Smooth muscle cell (in vitro differentiated cells): ENCODE measurements at regions not wholly inside any gene's neighbourhood (a gene's known extent, or its start where the extent isn't known, plus 50 kb on each side); places are given as distances from the start of the nearest gene placed in this dataset.
"Not testable (repeated sequence)": the region's sequence is repeated elsewhere in the genome, so short reads cannot be mapped to it uniquely, and the experiment has no call there.

ENCODE experiments used
- DNase-seq: peaks from one replicate; lab custom pipeline; 2025; ENCODE audit not compliant: unreplicated experiment; lab: John Stamatoyannopoulos, UW
- H2AFZ ChIP-seq: fragments of 200-600 bp; sonication (generic); 2 replicates; pipeline ENCODE4 v1.6.0; 2016; ENCODE audit warnings: antibody characterized with exemption, low read depth, mild to moderate bottlenecking
- H3F3A ChIP-seq: fragments of 200-600 bp; sonication (generic); 2 replicates; pipeline ENCODE4 v1.6.0; 2017; ENCODE audit warnings: antibody characterized with exemption, low read depth
- H3K27ac ChIP-seq: fragments of 200-600 bp; sonication (generic); 2 replicates; pipeline ENCODE4 v1.5.1; 2016; ENCODE audit warnings: low read depth, mild to moderate bottlenecking
- H3K27me3 ChIP-seq: fragments of 200-600 bp; sonication (generic); 2 replicates; pipeline ENCODE4 v1.6.1; 2016; ENCODE audit warnings: low read depth, mild to moderate bottlenecking
- H3K36me3 ChIP-seq: fragments of 200-600 bp; sonication (generic); 2 replicates; pipeline ENCODE4 v1.5.1; 2016; ENCODE audit warnings: low read depth
- H3K4me1 ChIP-seq: fragments of 200-600 bp; sonication (generic); 2 replicates; pipeline ENCODE4 v1.5.1; 2016; ENCODE audit warnings: low read depth
- H3K4me2 ChIP-seq: fragments of 200-600 bp; sonication (generic); 2 replicates; pipeline ENCODE4 v1.6.0; 2016; ENCODE audit warnings: mild to moderate bottlenecking
- H3K4me3 ChIP-seq: fragments of 200-600 bp; sonication (generic); 2 replicates; pipeline ENCODE4 v1.5.1; 2016; ENCODE audit warnings: mild to moderate bottlenecking
- H3K79me2 ChIP-seq: fragments of 200-600 bp; sonication (generic); 2 replicates; pipeline ENCODE4 v1.6.0; 2016; ENCODE audit warnings: low read depth, mild to moderate bottlenecking
- H3K9ac ChIP-seq: fragments of 200-600 bp; sonication (generic); 2 replicates; pipeline ENCODE4 v1.6.0; 2016; ENCODE audit warnings: low read depth
- H3K9me3 ChIP-seq: fragments of 200-600 bp; sonication (generic); replicated peaks from 2 replicates; pipeline ENCODE4 v1.5.1; 2016; ENCODE audit warnings: low read depth
- H4K20me1 ChIP-seq: fragments of 200-600 bp; sonication (generic); 2 replicates; pipeline ENCODE4 v1.6.0; 2016; ENCODE audit warnings: low read depth
- WGBS: methylation state at CpG from one replicate; pipeline ENCODE4 v1.1.7; 2016; ENCODE audit warnings: low lambda C conversion rate; 5-methylcytosine and 5-hydroxymethylcytosine counted together
- TF ChIP-seq, protein P1 (sequence below): fragments of 200-600 bp; sonication (generic); IDR thresholded peaks from 2 replicates; pipeline ENCODE4 v1.5.1; 2017; ENCODE audit warnings: borderline replicate concordance, mild to moderate bottlenecking, antibody characterized with exemption; ENCODE audit not compliant: insufficient read depth, poor library complexity, severe bottlenecking

DNA sequence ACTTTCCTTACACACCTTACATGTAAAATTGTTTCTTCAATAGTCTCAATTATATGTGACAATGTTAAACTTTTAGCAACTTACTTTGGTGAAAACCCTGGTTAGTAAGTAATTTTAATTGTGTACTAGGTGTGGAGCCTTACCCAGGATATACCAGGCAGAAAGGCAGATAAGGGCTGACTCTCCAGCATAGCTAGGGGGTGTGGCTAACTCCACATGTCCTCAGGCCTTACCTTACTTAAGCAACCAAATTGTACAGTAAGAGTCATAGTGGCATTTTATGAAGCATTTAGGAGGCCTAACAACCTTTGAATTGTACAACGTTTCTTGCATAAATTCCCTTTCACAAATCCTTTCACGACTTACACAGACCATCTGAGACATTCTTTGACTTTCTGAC is 118.2 kb upstream of the OR9Q1 start:
- Histone ChIP-seq H3K27ac (peak overlapping the region; percentile 15), H3K4me3 (no peak overlapping the region), H2AFZ (no peak overlapping the region), H3K4me1 (no peaks in the 10 kb centered on the region), H3F3A (no peaks in the 10 kb centered on the region), H3K27me3 (no peaks in the 10 kb centered on the region), H4K20me1 (no peaks in the 10 kb centered on the region), H3K36me3 (no peaks in the 10 kb centered on the region), H3K79me2 (no peaks in the 10 kb centered on the region), H3K9me3 (peaks cover 4% of the 10 kb centered on the region), H3K9ac (no peak overlapping the region), H3K4me2 (no peak overlapping the region)
- WGBS, result 63% methylated on average over 2 of the region's 2 CpGs
- TF ChIP-seq, protein P1, sequence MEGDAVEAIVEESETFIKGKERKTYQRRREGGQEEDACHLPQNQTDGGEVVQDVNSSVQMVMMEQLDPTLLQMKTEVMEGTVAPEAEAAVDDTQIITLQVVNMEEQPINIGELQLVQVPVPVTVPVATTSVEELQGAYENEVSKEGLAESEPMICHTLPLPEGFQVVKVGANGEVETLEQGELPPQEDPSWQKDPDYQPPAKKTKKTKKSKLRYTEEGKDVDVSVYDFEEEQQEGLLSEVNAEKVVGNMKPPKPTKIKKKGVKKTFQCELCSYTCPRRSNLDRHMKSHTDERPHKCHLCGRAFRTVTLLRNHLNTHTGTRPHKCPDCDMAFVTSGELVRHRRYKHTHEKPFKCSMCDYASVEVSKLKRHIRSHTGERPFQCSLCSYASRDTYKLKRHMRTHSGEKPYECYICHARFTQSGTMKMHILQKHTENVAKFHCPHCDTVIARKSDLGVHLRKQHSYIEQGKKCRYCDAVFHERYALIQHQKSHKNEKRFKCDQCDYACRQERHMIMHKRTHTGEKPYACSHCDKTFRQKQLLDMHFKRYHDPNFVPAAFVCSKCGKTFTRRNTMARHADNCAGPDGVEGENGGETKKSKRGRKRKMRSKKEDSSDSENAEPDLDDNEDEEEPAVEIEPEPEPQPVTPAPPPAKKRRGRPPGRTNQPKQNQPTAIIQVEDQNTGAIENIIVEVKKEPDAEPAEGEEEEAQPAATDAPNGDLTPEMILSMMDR, result no peak
- DNase-seq, result no peak

DNA sequence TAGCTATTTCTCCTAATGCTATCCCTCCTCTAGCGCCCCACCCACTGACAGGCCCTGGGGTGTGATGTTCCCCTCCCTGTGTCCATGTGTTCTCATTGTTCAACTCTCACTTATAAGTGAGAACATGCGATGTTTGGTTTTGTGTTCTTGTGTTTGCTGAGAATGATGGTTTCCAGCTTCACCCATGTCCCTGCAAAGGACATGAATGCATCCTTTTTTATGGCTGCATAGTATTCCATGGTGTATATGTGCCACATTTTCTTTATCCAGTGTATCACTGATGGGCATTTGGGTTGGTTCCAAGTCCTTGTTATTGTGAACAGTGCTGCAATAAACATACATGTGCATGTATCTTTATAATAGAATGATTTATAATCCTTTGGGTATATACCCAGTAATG is 115.3 kb upstream of the OR9Q1 start:
- H3K27me3 ChIP-seq, H3K36me3 ChIP-seq, H3K9me3 ChIP-seq, H3K4me3 ChIP-seq, H3K27ac ChIP-seq, H3K4me2 ChIP-seq, H3K9ac ChIP-seq, H4K20me1 ChIP-seq, H2AFZ ChIP-seq, DNase-seq, H3K79me2 ChIP-seq, H3F3A ChIP-seq, H3K4me1 ChIP-seq: not testable (repeated sequence)
- WGBS, result 91% methylated on average over 2 of the region's 2 CpGs

DNA sequence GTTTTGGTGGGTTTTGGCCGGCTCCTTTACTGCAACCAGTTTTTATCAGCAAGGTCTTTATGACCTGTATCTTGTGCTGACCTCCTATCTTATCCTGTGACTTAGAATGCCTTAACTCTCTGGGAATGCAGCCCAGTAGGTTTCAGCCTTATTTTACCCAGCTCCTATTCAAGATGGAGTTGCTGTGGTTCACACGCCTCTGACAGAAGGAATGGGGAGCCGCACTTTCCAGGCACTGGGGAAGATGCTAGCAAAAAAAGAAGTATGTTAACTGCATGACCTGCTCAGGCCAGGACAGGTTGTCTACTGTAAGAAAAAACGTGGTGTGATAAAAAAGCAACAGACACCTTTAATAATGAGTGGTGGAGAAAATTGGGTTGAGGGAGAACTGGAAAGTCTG is 112.2 kb upstream of the OR9Q1 start:
- H3K27me3 ChIP-seq, H2AFZ ChIP-seq, H4K20me1 ChIP-seq, H3K4me2 ChIP-seq, H3K79me2 ChIP-seq, H3K9me3 ChIP-seq, H3K4me3 ChIP-seq, H3K36me3 ChIP-seq, H3K4me1 ChIP-seq, H3K9ac ChIP-seq, H3K27ac ChIP-seq, DNase-seq, H3F3A ChIP-seq: not testable (repeated sequence)
- 86% methylated on average over 4 of the region's 4 CpGs for WGBS

DNA sequence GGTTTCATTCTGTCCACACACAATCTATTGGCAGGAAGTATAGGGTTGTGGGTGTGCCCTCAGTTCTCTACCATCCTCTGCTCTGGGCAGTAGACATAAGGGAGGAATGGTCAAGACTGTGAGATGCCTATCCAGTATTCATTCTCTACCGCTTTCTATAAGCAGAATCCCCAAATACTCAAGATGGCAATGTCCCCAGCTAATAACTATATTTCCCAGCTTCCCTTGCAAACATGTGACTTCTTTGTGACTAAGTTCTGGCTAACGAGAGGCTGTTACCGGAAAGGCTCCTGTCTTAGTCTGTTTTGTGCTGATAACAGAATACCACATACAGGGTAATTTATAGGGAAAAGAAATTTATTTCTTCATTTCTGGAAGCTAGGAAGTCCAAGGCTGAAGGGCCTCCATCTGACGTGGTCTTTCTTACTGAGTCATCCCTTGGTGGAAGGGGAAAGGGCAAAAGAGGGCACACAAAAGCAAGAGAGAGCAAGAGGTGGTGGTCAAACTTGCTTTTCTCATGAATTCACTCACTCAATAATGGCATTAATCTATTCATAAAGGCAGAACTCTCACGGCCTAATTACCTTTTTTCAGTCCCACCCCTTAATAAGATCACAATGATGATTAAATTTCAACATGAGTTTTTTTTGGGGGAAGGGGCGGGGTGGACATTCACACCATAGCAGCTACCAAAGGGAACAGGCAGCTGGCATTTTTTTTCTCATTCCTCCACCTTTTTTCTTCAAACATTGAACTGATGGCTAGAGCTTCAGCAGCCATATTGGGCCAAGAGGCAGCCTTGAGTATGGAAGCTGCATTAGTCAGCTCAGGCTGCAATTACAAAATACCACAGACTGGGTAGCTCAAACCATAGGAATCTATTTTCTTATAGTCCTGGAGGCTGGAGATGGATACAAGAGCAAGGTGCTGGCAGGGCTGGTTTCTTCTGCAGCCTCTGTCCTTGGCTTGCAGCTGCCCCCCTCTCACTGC is 109.7 kb upstream of the OR9Q1 start:
- Histone ChIP-seq H3F3A (no peaks in the 10 kb centered on the region), H3K36me3 (no peaks in the 10 kb centered on the region), H3K79me2 (no peaks in the 10 kb centered on the region), H3K4me3 (no peak overlapping the region), H3K27me3 (no peaks in the 10 kb centered on the region), H3K4me1 (no peaks in the 10 kb centered on the region), H4K20me1 (no peaks in the 10 kb centered on the region), H3K9me3 (no peaks in the 10 kb centered on the region), H3K27ac (no peak overlapping the region), H2AFZ (no peak overlapping the region), H3K9ac (no peak overlapping the region), H3K4me2 (no peak overlapping the region)
- 75% methylated on average over 6 of the region's 6 CpGs for WGBS
- DNase-seq, result no peak
- TF ChIP-seq, protein P1, result no peak
